NCI-H2171 treated with DMSO at 0.1 percent for 48 hours (cell line): ENCODE measurements at regions not wholly inside any gene's neighbourhood (a gene's known extent, or its start where the extent isn't known, plus 50 kb on each side); places are given as distances from the start of the nearest gene placed in this dataset.

Source experiments
- DNase-seq: peaks from one replicate; lab custom pipeline; 2025; lab: John Stamatoyannopoulos, UW

GRCh38 chr2:153004627-153005026, 286.2 kb downstream of the ARL6IP6 start:
- DNase-seq = no peak

GRCh38 chr2:152974146-152974545, 255.7 kb downstream of the ARL6IP6 start:
- DNase-seq = no peak

GRCh38 chr2:152971685-152972084, 253.3 kb downstream of the ARL6IP6 start:
- no peak for DNase-seq

GRCh38 chr2:152962446-152962845, 244.0 kb downstream of the ARL6IP6 start:
- no peak for DNase-seq

- DNase-seq = no peak
These were observed 242.9 kb downstream of the ARL6IP6 start for GRCh38 chr2:152961351-152961750.

GRCh38 chr2:152950126-152950525, 231.7 kb downstream of the ARL6IP6 start:
- DNase-seq = no peak

GRCh38 chr2:152944099-152944498, 225.7 kb downstream of the ARL6IP6 start:
- no peak for DNase-seq

GRCh38 chr2:152942940-152943440, 224.6 kb downstream of the ARL6IP6 start:
- DNase-seq = no peak

GRCh38 chr2:152930501-152930900, 212.1 kb downstream of the ARL6IP6 start:
- no peak for DNase-seq

GRCh38 chr2:152929628-152930027, 211.2 kb downstream of the ARL6IP6 start:
- DNase-seq = no peak

GRCh38 chr2:152925547-152926448, 207.4 kb downstream of the ARL6IP6 start:
- DNase-seq = peak; percentile 71

GRCh38 chr2:152924722-152925121, 206.3 kb downstream of the ARL6IP6 start:
- no peak for DNase-seq

GRCh38 chr2:152924219-152924618, 205.8 kb downstream of the ARL6IP6 start:
- DNase-seq = no peak

- no peak for DNase-seq
These were observed 202.4 kb downstream of the ARL6IP6 start for GRCh38 chr2:152920846-152921245.

- DNase-seq = no peak
These were observed 192.6 kb downstream of the ARL6IP6 start for GRCh38 chr2:152910970-152911369.

- DNase-seq = no peak
These were observed 188.6 kb downstream of the ARL6IP6 start for GRCh38 chr2:152907046-152907445.

GRCh38 chr2:152894051-152894450, 175.6 kb downstream of the ARL6IP6 start:
- DNase-seq = no peak

- no peak for DNase-seq
These were observed 172.3 kb downstream of the ARL6IP6 start for GRCh38 chr2:152890736-152891135.

- DNase-seq = no peak
These were observed 165.6 kb downstream of the ARL6IP6 start for GRCh38 chr2:152883951-152884487.

- no peak for DNase-seq
These were observed 163.1 kb downstream of the ARL6IP6 start for GRCh38 chr2:152881527-152881926.

- DNase-seq = no peak
These were observed 160.9 kb downstream of the ARL6IP6 start for GRCh38 chr2:152879275-152879674.

- DNase-seq = no peak
These were observed 157.6 kb downstream of the ARL6IP6 start for GRCh38 chr2:152875701-152876695.
